Stomach (tissue), 4 donors: ENCODE measurements at regions not wholly inside any gene's neighbourhood (a gene's known extent, or its start where the extent isn't known, plus 50 kb on each side); places are given as distances from the start of the nearest gene placed in this dataset.

Experiments used
- CTCF ChIP-seq, 7 experiments: fragments of 450-650 bp in 4 of 7; fragments of 200-600 bp in 3 of 7; sonication (generic) in 3 of 7; IDR thresholded peaks; one replicate each; pipeline ENCODE4 v1.5.1; 2016 to 2019; ENCODE audit warnings: antibody characterized with exemption in 7 of 7, control low read depth in 2 of 7, mild to moderate bottlenecking in 1 of 7
- POLR2A ChIP-seq, 4 donors: fragments of 450-650 bp; IDR thresholded peaks; one replicate each; pipeline ENCODE4 v1.6.1; 2016; ENCODE audit warnings: antibody characterized with exemption in 4 of 4, control low read depth in 2 of 4, mild to moderate bottlenecking in 1 of 4, moderate library complexity in 1 of 4

GRCh38 chrX:45889471-45889870 is 655.8 kb downstream of the ZNF674 start:
- no peak for TF ChIP-seq CTCF (IDR thresholded peaks at IDR 0.05)
- no peak for TF ChIP-seq POLR2A (IDR thresholded peaks at IDR 0.05)
